Activated CD8-positive, alpha-beta memory T cell treated with anti-CD3 and anti-CD28 coated beads for 36 hours (primary cell): ENCODE measurements at regions not wholly inside any gene's neighbourhood (a gene's known extent, or its start where the extent isn't known, plus 50 kb on each side); places are given as distances from the start of the nearest gene placed in this dataset.
"Not testable (repeated sequence)": the region's sequence is repeated elsewhere in the genome, so short reads cannot be mapped to it uniquely, and the experiment has no call there.

Experiments
- CTCF ChIA-PET: fragments of 350-600 bp; sonication (Branson Sonifier 250); formaldehyde crosslinking; loops from one replicate; lab custom pipeline; 2021; ENCODE audit warnings: antibody characterized with exemption; lab: Charles Lee
- POLR2A ChIA-PET: fragments of 350-600 bp; sonication (Branson Sonifier 250); formaldehyde crosslinking; loops from one replicate; lab custom pipeline; 2021; ENCODE audit warnings: antibody characterized with exemption; lab: Charles Lee

- ChIA-PET CTCF (no interaction called here), POLR2A (no interaction called here)
Observed at GRCh38 chr22:23419931-23420330, 160.2 kb downstream of the IGLL1 start.

- ChIA-PET POLR2A (no interaction called here), CTCF (no interaction called here)
Observed at GRCh38 chr22:23419171-23419570, 160.9 kb downstream of the IGLL1 start.

DNA sequence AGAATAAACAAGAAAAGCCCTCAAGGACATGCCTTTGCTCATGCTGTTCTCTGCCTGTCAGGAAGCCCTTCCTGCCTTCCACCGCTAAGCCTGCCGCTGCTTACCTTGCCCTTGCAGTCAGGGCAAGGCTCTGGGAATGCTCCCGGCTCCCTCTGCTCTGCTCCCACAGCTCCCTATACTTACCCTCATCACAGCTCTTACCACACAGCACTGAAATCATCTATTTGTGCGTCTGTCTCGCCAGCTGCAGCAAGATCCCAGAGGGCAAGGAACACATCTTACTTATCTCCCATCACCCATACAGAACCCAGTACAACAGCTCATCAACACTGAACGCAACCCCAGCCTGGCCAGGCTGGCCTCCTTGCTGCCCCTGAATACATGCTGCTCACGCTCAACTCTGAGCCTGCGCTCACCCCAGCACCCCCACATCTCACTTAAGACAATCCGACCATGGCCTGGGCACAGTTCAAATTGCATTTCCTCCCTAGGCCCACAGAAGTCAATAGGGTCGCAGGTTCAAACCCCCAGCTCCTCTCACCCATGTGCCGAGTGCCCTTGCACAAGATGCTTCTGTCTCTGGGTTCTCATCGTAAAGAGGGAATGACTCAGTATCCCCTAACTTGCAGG is 161.8 kb downstream of the IGLL1 start:
- ChIA-PET CTCF (no interaction called here), POLR2A (no interaction called here)

GRCh38 chr22:23417327-23417726 is 162.8 kb downstream of the IGLL1 start:
- CTCF ChIA-PET, POLR2A ChIA-PET: not testable (repeated sequence)

GRCh38 chr22:23416169-23416690 is 163.9 kb downstream of the IGLL1 start:
- CTCF ChIA-PET, POLR2A ChIA-PET: not testable (repeated sequence)

GRCh38 chr22:23415490-23415851 is 164.6 kb downstream of the IGLL1 start:
- CTCF ChIA-PET, result no interaction called here
- POLR2A ChIA-PET, result no interaction called here

DNA sequence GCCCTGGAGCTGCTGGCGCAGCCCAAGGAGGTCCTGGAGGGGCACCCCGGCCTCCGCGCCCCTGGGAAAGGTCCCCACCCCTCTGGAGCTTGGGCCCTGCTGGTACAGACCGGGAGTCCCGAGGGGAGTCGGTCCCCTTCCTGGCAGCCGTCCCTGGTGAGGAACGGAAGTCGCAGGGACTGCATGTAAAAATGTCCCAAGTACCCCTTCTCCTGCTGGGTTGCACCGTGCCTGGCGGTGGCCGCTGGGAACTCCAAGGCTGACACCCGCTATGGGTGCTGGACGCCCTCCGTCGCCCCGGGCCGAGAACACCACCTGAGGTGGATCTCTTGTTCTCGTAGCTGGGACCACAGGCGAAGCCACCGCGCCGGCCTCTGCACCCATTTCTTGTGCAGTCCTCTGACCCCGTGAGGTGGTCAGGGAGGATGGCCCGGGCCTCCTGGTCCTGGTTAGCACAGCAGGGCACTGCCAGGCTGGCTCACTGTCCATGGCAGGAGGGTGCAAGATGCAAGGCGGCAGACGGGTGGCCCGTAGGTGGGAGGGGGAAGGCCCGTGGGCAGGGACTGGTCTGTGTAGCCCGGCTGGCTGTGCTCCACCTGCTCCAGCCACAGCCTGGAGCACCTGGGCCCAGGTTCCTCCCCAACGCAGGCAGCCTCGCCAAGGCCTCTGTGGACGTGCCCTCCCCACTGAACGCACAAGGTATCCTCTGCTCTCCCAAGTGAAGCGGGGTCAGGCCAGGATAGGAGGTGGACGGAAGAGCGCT is 165.2 kb downstream of the IGLL1 start:
- POLR2A ChIA-PET, result no interaction called here

GRCh38 chr22:23411739-23412138 is 168.4 kb downstream of the IGLL1 start:
- ChIA-PET CTCF (interaction anchor here (0.9 kb wide), 1 partner anchor 26 kb away, joined by 4 read pairs; no protein-coding TSS in a partner anchor), POLR2A (no interaction called here)

More for the DNA sequence above, 165.2 kb downstream of the IGLL1 start:
- CTCF ChIA-PET, result no interaction called here

DNA sequence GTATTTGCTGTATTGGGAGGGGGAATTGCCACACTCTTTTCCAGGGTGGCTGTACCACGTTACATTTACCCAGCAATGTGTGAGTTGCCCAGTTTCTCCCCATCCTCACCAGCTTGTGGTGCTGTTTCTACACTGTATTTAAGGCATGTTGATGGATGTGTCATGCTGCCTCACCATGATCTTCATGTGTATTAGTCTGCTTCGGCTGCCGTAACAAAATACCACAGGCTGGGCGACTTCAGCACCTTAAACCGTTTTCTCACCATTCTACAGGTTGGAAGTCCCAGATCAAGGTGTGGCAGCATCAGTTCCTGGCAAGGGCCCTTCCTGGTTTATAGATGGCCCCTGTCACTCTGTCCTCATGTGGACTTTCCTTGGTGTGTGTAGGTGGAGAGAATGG is 169.7 kb downstream of the IGLL1 start:
- ChIA-PET CTCF (no interaction called here), POLR2A (no interaction called here)

DNA sequence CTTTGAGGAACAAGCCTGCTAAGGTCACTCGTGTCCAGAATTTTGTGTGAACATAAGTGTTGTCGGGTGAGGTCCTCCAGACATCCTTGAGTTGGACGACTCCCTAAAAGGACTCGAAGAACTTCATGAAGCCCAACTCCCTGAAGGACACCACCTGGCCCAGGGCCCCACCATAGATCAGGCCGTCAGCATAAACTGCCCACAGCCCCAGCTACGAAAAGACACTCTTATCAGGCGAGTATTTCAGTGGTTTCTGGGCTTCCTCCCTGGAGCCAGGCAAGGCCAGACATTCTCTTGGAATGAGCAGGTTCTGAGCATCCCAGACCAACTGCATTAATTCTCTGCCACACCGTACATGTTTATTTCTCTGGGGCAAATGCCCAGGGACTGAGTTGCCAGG is 170.1 kb downstream of the IGLL1 start:
- ChIA-PET CTCF (no interaction called here), POLR2A (no interaction called here)

GRCh38 chr22:23408321-23408720 is 171.8 kb downstream of the IGLL1 start:
- ChIA-PET CTCF (no interaction called here), POLR2A (no interaction called here)

DNA sequence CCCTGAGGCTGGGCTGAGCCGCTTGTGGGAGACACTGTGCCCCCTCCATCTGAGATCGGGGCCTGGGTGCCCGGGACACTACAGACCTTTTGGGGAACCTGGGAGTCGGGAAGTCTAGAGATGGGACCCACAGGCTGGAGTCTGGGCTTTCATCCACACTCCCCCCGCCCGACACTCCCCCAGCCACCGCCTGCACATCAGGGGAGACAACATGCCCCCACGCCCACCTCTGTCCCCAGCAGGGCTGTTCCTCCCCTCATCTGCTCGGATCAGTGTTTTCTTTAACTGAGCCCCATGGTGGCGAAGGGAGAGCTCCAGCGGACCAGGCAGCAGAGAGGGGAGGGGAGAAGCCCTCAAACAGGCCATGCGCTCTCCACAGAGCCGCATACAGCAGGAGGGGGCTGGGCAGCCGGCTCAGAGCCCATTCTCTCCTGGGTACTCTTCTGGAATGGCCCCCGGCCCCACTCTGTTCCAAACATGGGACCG is 174.7 kb downstream of the IGLL1 start:
- POLR2A ChIA-PET, result no interaction called here
- CTCF ChIA-PET, result no interaction called here

DNA sequence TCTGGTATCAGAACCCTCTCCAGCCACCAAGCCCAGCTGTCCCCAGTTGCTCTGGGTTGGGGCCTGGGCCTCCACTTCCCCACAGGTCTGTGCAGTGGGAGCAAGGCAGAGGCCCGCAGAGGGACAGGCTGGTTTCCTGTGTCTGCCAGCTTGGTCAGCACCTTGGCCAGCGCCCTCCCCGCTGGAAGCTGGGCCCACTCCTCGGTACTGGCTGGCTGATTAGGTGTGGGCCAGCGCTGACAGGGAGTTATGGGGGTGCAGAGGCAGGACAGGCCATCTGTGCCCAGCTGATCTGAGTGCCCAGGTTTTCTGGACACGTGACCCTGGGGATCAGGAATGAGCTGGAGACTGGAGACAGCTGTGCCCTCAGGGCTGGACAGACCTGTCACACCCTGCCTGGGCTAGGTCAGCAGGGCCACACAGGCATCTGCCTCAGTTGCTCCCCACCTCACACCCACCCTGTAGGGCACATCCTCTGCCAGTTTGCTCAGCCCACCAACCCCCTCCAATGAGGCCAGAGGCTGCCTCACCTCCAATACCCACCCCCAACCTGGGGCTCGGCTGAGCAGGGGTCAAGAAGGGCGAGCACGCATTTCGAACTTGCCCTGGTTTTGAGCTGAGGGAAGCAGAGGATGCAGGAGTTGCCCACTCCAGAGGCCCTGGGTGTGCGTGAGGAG is 175.3 kb downstream of the IGLL1 start:
- CTCF ChIA-PET, result no interaction called here
- POLR2A ChIA-PET, result no interaction called here

GRCh38 chr22:23403720-23404688 is 176.1 kb downstream of the IGLL1 start:
- CTCF ChIA-PET, result interaction anchor here (0.7 kb wide), 1 partner anchor 18 kb away, joined by 3 read pairs; no protein-coding TSS in a partner anchor
- POLR2A ChIA-PET, result no interaction called here

DNA sequence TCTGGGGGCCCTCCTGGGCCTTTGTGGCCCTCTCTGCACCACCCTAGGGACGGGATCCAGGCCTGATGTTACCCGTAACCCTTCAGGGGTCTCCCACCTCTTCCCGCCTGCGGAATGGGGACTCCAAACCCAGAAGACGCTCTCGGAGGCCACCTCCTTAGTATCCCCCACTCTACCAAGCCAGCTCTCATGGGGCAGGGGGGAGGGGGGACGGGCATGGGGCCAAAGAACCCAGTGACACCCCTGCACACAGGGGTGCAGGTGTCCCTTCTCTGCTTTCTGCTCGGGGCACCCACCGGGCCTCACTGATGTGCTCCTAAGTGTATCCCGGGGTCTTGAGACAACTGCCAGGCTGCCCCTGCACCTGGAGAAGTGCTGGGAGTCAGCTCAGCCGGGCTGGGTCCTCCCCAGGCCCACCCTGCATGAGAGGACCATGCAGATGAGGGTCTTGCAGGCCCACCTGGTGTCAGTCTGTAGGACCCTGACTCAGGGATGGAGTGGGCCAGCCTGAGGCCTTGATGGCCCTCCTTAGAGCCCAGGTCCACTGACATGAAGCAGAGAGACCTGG is 176.9 kb downstream of the IGLL1 start:
- ChIA-PET CTCF (no interaction called here), POLR2A (no interaction called here)

- ChIA-PET CTCF (no interaction called here), POLR2A (no interaction called here)
Observed at GRCh38 chr22:23402275-23403151, 177.6 kb downstream of the IGLL1 start.

DNA sequence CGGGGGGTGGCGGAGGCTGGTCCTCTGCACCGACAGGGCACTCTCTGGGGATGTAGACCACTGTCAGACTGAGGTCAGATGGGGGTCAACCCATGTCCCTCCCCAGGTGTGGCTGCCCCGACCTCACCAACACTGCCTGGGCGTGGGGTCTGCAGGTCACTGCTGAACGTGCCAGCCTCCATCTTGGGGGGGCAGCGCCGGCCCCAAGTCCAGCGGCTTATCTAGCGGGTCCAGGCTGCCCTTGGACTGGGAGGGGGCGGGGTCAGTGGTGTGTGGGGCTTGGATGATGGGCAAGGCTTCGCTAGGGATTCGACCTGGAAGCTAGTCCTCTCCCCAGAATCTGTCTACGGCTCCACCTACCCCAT is 178.2 kb downstream of the IGLL1 start:
- ChIA-PET CTCF (no interaction called here), POLR2A (no interaction called here)
